RWPE2 (cell line): ENCODE measurements at regions not wholly inside any gene's neighbourhood (a gene's known extent, or its start where the extent isn't known, plus 50 kb on each side); places are given as distances from the start of the nearest gene placed in this dataset.
A peak's percentile ranks its signal among the peaks of the same experiment; 100 is the strongest.

Experiments
- ATAC-seq: fragments of 200-7000 bp; cut with Tn5 transposase; 3 replicates; pipeline ENCODE4 v1.9.1; 2021; ENCODE audit warnings: low read depth
- DNase-seq: peaks from one replicate; pipeline ENCODE4 v3.0.0-alpha.2; 2020; ENCODE audit warnings: low spot score
- H3K27ac ChIP-seq: fragments of 450-650 bp; 2 replicates; pipeline ENCODE4 v1.5.1; 2017; ENCODE audit warnings: mild to moderate bottlenecking; ENCODE audit not compliant: poor library complexity, severe bottlenecking
- H3K27me3 ChIP-seq: fragments of 250-450 bp; sonication (Bioruptor Pico); 2 replicates; pipeline ENCODE4 v1.5.1; 2021; ENCODE audit warnings: mild to moderate bottlenecking, moderate library complexity; ENCODE audit not compliant: insufficient read depth, poor library complexity, severe bottlenecking
- H3K36me3 ChIP-seq: fragments of 250-450 bp; sonication (Bioruptor Pico); 2 replicates; pipeline ENCODE4 v1.5.1; 2020; ENCODE audit warnings: low read depth, mild to moderate bottlenecking, moderate library complexity
- H3K4me1 ChIP-seq: fragments of 250-450 bp; sonication (Bioruptor Pico); 2 replicates; pipeline ENCODE4 v1.5.1; 2021; ENCODE audit warnings: mild to moderate bottlenecking, moderate library complexity; ENCODE audit not compliant: insufficient read depth, poor library complexity, severe bottlenecking
- H3K4me3 ChIP-seq: fragments of 250-450 bp; sonication (Bioruptor Pico); 2 replicates; pipeline ENCODE4 v1.5.1; 2021; ENCODE audit warnings: mild to moderate bottlenecking, moderate library complexity; ENCODE audit not compliant: severe bottlenecking
- H3K9me3 ChIP-seq: fragments of 250-450 bp; sonication (Bioruptor Pico); 2 replicates; pipeline ENCODE4 v1.5.1; 2021; ENCODE audit warnings: mild to moderate bottlenecking, moderate library complexity; ENCODE audit not compliant: severe bottlenecking
- TF ChIP-seq, protein P1 (sequence below): fragments of 450-650 bp; IDR thresholded peaks from one replicate; pipeline ENCODE4 v1.5.1; 2017; ENCODE audit warnings: mild to moderate bottlenecking, moderate library complexity; ENCODE audit not compliant: poor library complexity, severe bottlenecking

DNA sequence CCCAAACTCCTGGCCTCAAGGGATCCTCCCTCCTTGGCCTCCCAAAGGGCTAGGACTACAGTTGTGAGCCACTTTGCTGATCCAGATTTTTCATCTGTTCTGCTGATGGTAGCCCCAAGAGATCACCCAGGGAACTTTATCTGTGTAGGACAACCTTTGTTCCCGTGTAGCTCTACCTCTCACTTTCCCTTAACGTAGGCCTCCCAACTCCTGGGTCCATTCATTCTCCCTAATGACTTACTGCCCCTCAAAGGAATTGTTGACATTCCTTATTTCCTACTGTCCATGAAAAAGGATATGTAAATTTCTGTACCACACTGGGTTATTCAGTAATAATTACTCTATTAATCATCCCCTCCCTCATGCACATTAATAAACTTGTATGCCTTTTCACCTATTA, 51.0 kb upstream of the PHF24 start:
- ATAC-seq (no peak), DNase-seq (no peak)
- TF ChIP-seq, protein P1, sequence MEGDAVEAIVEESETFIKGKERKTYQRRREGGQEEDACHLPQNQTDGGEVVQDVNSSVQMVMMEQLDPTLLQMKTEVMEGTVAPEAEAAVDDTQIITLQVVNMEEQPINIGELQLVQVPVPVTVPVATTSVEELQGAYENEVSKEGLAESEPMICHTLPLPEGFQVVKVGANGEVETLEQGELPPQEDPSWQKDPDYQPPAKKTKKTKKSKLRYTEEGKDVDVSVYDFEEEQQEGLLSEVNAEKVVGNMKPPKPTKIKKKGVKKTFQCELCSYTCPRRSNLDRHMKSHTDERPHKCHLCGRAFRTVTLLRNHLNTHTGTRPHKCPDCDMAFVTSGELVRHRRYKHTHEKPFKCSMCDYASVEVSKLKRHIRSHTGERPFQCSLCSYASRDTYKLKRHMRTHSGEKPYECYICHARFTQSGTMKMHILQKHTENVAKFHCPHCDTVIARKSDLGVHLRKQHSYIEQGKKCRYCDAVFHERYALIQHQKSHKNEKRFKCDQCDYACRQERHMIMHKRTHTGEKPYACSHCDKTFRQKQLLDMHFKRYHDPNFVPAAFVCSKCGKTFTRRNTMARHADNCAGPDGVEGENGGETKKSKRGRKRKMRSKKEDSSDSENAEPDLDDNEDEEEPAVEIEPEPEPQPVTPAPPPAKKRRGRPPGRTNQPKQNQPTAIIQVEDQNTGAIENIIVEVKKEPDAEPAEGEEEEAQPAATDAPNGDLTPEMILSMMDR, result no peak
- Histone ChIP-seq H3K36me3 (no peaks in the 10 kb centered on the region), H3K4me3 (no peak overlapping the region), H3K4me1 (no peaks in the 10 kb centered on the region), H3K27ac (no peak overlapping the region), H3K9me3 (no peaks in the 10 kb centered on the region), H3K27me3 (peaks cover 3% of the 10 kb centered on the region)

DNA sequence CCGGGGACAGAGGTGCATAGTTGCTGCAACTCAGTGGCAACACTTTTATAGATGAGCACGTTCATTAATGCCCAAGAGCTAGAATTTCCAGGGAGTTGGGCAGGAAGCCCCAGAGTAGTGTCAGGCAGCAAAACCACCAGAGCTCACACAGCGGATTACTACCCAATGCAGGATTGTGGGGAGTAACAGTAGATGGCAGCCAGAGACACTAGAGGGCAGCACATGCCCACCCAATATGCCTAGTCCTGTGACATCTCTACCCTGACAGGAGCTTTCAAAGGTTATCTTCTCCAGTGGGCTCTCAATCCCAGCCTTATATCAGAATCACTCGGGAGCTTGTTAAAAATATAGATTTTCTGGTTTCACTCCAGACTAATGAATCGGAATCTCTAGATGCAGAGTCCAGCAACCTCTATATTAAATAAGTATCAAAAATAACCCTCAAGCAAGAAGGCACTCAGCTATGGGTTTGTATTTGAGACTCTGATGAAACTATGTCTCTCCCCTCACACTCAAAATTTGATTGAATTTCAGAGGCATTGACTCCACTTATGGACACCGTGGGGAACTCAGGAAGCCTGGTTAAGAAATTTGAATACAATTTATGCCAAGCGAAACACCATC, 58.4 kb upstream of the PHF24 start:
- TF ChIP-seq, protein P1, result peak; percentile 87
- peak; percentile 100 for ATAC-seq
- Histone ChIP-seq H3K4me1 (no peaks in the 10 kb centered on the region), H3K9me3 (no peaks in the 10 kb centered on the region), H3K27ac (no peak overlapping the region), H3K27me3 (peaks cover 17% of the 10 kb centered on the region), H3K4me3 (no peak overlapping the region), H3K36me3 (no peaks in the 10 kb centered on the region)
- DNase-seq, result no peak

DNA sequence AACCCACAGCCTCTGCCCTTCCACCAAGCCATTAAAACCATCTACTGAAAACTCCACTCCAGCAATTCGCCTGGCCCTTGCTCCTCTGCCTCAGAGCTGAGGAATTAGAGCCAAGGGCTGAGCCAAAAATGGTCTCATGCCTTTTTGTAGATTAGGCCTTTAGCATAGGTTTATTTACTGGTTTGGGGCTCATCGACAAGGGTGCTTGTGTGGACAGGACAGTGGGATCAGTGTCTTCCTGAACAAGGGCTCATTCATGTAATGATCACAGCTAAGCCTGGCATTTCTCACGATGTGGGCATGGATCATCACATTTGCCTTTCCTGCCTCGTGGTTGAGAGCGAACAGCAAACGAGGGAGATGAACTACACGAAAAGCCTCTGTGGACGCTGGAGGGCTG, 59.2 kb upstream of the PHF24 start:
- DNase-seq, result no peak
- TF ChIP-seq, protein P1, result no peak
- H3K9me3 ChIP-seq, result no peaks in the 10 kb centered on the region
- no peaks in the 10 kb centered on the region for H3K36me3 ChIP-seq
- H3K27ac ChIP-seq, result no peak overlapping the region
- no peak for ATAC-seq
- H3K4me1 ChIP-seq, result no peaks in the 10 kb centered on the region
- H3K4me3 ChIP-seq, result no peak overlapping the region
- peaks cover 17% of the 10 kb centered on the region for H3K27me3 ChIP-seq

DNA sequence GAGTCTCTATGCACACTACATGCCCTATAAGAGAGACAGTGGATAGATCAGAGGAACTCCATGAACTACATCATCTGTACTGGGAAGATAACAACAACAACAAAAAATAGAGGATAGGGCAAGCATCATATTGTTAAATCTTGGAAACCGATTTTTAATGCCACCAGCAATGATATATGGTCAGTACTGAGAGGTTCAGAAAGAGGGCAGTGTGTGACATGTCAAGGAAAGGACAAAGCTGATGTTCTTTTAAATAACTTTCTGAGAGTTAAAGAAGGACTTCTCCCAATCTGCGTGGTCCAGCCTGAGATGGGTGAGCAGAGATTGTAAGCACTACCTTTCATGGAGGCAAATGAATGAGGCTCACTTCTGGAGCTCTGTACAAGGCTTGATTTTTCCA, 62.0 kb upstream of the PHF24 start:
- DNase-seq, result no peak
- Histone ChIP-seq H3K27me3 (peaks cover 17% of the 10 kb centered on the region), H3K9me3 (no peaks in the 10 kb centered on the region), H3K4me1 (no peaks in the 10 kb centered on the region), H3K4me3 (no peak overlapping the region), H3K36me3 (no peaks in the 10 kb centered on the region), H3K27ac (no peak overlapping the region)
- ATAC-seq, result no peak
- TF ChIP-seq, protein P1, result no peak

DNA sequence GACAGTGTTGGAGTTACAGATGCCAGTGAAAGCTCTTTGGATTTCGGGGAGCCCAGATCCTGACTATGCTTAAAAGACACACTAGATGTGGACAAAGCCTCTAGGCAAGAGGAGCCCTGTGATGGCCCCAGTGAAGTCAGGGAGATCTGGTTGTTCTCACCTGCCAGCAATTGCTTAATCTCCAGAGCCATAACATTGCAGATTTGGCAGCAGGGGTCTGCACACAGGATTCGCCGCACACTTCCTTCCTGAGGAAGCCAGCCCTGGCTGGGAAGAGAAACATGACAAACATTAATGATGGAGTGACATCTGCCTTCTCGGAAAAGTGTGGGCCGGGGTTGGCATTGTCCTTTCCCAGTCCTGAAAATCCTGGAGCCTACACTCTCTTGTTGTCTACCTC, 65.2 kb upstream of the PHF24 start:
- Histone ChIP-seq H3K36me3 (no peaks in the 10 kb centered on the region), H3K4me3 (no peak overlapping the region), H3K9me3 (no peaks in the 10 kb centered on the region), H3K27me3 (peaks cover 12% of the 10 kb centered on the region), H3K4me1 (no peaks in the 10 kb centered on the region), H3K27ac (no peak overlapping the region)
- TF ChIP-seq, protein P1, result no peak
- ATAC-seq, result no peak
- no peak for DNase-seq
